Brain pericyte (primary cell): ENCODE measurements at regions not wholly inside any gene's neighbourhood (a gene's known extent, or its start where the extent isn't known, plus 50 kb on each side); places are given as distances from the start of the nearest gene placed in this dataset.

Source experiments
- DNase-seq: peaks from one replicate; pipeline ENCODE4 v3.0.0-alpha.2; 2012; ENCODE audit warnings: low read depth, low spot score

DNA sequence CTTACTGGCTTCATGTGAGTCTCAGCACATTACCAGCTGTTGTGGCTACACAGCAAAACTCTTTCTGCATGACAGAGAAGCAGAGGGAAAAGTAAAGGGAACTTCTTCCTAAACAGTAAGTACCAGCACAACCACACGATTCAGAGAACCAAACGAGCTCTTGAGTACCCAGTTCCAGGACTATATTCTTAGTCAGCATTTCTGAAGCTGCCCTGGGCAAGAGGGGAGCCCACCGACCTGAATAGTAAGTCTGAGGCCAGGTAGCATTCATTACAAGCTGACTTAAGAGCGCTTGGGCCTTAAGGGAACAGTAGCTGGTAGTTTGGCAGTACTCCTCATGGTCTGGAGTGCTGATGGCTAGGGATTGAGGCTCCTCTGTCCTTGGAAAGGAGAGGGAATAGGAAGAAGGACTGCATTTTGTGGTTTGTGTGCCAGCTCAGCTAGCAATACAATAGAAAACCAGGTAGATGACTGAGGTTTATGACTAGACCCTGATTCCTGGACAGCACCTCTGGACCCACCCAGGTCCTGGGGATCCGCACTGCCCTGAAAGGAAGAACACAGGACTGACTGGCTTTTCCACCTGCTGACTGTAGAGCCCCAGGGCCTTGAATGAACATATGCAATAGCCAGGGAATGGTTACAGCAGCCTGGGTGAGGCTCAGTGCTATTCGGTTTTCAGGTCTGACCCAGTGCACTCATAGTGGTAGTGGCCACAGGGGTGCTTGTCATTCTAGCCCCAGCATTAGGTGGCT lies 396.8 kb upstream of the PRMT6 start:
- no peak for DNase-seq

- DNase-seq = no peak
Measured at GRCh38 chr1:106675558-106675957, 380.9 kb upstream of the PRMT6 start.

- DNase-seq = no peak
Measured at GRCh38 chr1:106676021-106676420, 380.5 kb upstream of the PRMT6 start.

- no peak for DNase-seq
Measured at GRCh38 chr1:106677181-106677580, 379.3 kb upstream of the PRMT6 start.

DNA sequence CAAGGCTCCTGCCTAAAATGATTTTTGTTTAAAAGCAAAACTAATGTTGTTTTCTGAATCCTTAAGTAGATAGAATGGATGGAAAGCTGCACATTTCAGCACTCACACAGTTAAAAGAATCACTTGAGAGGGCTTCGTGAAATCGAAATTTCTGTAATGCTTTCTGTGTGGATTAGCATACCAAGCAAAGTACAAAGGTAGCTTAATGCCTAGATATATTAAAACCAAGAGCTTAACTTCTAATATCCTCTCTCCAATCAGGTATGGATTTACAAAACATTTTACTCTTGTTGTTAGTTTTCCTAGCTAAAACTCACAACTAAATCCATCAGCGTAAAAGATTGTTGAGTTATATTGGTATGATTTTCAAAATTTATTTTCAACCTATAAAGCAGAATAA lies 378.8 kb upstream of the PRMT6 start:
- no peak for DNase-seq

DNA sequence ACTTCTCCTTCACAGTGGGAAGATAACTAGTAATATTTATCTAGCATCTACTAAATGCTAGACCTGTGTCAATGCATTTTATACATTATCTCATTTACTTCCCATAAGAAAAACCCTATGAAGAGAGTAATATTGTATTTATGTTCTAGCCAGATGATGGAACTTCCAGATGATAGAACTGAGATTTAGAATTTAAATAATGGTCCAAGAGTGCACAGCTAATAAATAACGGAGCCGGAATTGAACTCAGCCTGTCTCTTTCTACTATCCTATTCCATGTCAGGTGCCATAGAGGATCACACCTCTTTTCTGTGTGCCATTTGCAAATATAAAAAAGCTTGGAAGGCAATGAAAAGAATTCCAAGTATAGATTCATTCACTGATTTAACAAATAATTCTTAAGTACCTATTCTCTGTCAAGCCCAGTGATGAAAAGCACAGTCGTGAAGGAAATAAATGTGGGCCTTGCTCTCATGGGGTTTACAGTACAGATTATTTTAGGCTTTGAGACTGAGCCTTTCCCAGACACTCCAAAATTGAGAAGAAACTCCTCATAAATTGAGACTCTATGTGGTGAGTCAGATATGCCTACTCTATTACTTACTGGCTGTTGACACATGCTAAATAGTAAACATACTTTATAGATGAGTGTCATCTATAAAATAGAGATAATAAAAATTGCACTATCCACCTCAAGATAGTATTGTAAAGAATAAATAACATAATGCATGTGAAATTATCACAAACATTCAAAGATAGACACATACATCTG lies 378.0 kb upstream of the PRMT6 start:
- DNase-seq = no peak

DNA sequence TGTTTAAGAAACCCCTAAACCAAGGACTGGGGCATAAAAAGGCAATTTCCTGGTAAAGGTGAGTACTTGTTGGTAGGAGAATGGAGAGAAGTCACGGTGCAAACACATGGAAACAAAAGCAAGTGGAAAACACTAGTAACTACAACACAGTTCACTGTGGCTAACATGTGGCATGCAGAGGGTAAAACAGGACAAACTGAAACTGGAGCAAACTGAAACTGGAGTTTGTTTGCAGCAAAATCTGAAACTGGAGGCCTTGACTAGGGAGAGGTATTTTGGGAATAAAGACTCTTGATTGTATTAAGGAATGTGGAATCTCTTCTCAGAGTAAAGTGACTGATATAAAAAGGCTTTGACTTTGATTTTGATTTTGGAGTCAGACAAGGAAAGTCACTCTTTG lies 376.3 kb upstream of the PRMT6 start:
- DNase-seq = no peak

DNA sequence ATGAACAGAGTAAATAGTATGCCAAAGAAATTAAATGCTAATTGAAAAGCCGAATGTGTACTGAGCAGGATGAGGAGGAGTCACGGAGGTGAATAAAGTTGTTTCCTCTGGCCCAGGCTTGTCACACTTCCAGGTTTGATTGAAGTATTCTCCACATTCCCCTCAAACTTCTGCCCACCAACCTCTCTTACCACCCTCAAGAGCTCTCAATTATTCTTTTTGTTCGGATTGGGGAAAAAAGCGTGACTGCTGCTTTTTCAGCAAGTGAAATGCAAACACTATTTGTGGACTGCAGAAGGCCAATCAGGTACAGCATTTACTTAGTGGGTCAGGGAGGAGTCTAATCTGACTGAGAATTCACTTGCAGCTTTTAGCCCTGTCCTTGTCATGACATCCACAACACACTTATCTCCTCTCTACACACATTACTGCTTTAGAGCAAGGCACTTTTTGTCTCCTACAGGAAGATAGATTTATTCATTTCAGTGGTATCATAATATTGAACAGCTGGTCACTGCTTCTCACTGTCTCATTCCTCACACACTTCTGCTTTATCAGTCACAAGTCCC lies 375.6 kb upstream of the PRMT6 start:
- no peak for DNase-seq

GRCh38 chr1:106681939-106682522 lies 374.4 kb upstream of the PRMT6 start:
- DNase-seq = no peak

- DNase-seq = no peak
Measured at GRCh38 chr1:106688446-106688845, 368.0 kb upstream of the PRMT6 start.

GRCh38 chr1:106698660-106699059 lies 357.8 kb upstream of the PRMT6 start:
- DNase-seq = no peak

DNA sequence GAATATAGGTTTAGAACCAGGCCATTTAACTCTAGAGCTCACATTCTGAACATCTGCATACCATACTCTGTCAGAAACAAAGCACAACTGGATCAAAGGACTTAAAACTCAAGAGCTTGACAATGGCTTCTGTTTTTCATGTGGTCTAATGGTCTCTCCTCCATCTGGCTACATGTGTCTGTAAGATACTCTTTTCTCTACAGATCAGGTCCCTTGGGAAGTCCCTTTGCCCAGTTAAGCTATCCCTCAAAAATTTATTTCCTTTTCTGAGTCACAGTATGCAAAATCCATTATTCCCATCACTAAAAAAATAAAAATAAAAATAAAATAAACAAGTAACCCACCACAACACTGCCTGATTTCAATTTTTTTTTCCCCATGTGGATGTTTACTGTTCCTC lies 357.0 kb upstream of the PRMT6 start:
- DNase-seq = peak; percentile 5

DNA sequence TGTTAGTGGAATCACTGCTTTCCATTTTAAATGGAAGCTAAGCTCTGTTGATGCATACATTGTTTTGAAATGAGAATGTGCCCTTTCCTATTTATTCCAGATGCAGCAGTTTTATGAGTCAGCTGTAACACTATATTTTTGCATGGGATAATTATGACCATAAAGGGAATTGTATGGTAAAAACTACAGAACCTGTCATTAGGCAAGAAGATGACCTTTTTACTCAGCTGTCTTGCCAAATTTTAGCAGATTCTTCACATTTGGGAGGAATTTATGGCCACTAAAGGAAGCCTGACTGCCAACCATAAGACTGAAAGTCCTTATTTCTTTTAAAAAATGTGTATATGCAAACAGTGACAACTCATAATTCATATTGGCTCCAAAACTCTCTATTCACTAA lies 356.3 kb upstream of the PRMT6 start:
- DNase-seq = peak; percentile 13

- DNase-seq = no peak
Measured at GRCh38 chr1:106705971-106706370, 350.5 kb upstream of the PRMT6 start.

DNA sequence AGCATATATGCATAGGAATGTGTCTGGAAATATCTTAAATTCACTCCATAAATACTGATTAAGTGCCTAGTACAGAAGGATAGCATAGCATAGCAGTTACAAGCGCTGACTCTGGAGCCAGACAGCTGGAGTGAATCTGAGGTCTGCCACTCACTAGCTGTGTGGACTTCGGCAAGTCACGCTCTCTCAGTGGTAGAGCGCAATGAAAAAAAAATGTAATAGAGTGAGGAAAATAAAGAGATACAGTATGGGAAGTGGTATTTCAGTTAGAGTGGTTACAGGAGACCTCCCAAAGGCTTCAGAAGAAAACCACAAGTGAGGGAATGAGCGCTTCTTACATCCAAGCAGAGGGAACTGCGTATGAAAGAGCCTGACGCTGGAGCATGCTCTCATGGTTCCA lies 338.9 kb upstream of the PRMT6 start:
- DNase-seq = no peak

DNA sequence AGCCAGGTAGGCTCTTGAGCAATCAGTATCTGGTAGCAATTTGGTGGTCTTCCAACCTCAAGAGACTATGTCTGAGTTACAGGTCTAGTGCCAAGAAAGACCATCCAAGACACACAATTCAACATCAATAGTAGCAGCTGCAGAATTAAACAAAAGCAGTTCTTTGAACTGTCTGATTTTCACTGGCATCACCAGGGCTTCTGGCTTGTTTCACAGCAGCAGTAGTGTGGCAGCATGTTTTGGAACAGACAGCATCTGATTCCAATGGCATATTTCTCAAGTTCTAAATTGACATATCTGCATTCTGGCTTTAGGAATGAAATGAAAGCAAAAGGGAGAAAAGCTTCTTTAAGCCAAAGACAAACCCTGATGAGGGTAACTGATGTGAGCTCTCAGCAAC lies 334.7 kb upstream of the PRMT6 start:
- DNase-seq = no peak

GRCh38 chr1:106722466-106722865 lies 334.0 kb upstream of the PRMT6 start:
- no peak for DNase-seq

DNA sequence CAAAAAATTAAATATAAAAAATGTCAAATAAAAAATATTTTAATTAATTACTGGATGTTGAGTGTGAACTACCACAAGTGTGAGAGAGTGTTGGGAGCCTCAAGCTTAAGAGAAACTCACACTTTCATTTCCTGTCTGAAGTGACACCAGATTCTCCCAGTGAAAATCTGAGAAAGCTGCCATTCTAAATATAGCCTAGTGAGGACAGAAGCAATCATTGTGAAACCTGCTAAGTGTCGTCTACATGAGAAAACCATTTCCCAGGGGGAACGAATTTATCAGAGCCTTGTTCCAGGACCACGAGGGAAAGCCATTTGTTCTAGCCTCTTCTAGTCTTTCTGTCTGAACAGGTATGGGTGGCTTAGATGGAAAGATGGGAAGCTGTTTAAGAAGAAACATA lies 329.3 kb upstream of the PRMT6 start:
- DNase-seq = no peak

- DNase-seq = no peak
Measured at GRCh38 chr1:106746448-106747085, 309.9 kb upstream of the PRMT6 start.

- DNase-seq = no peak
Measured at GRCh38 chr1:106747232-106747631, 309.2 kb upstream of the PRMT6 start.

GRCh38 chr1:106747791-106748190 lies 308.7 kb upstream of the PRMT6 start:
- DNase-seq = no peak

- DNase-seq = no peak
Measured at GRCh38 chr1:106748606-106749005, 307.9 kb upstream of the PRMT6 start.
